Sigmoid colon (tissue), 6 donors: ENCODE measurements at regions not wholly inside any gene's neighbourhood (a gene's known extent, or its start where the extent isn't known, plus 50 kb on each side); places are given as distances from the start of the nearest gene placed in this dataset.

Experiments used
- DNase-seq: peaks from one replicate; pipeline ENCODE4 v3.0.0-alpha.2; 2019
- H3K27ac ChIP-seq, 4 donors: fragments of 200-600 bp; sonication (generic); one replicate each; pipeline ENCODE4 v1.5.1; 2016 to 2019; ENCODE audit warnings: mild to moderate bottlenecking in 1 of 4
- H3K27me3 ChIP-seq, 3 donors: fragments of 200-600 bp; sonication (generic); one replicate each; pipeline ENCODE4 v1.5.1; 2019; ENCODE audit warnings: mild to moderate bottlenecking in 1 of 3
- H3K36me3 ChIP-seq, 4 donors: fragments of 200-600 bp; sonication (generic); one replicate each; pipeline ENCODE4 v1.5.1; 2016 to 2019
- H3K4me1 ChIP-seq, 4 donors: fragments of 200-600 bp; sonication (generic); one replicate each; pipeline ENCODE4 v1.5.1; 2017 to 2019
- H3K4me3 ChIP-seq, 4 donors: fragments of 200-600 bp; sonication (generic); one replicate each; pipeline ENCODE4 v1.5.1; 2017 to 2019; ENCODE audit warnings: mild to moderate bottlenecking in 2 of 4, moderate library complexity in 1 of 4
- H3K9me3 ChIP-seq, 4 donors: fragments of 200-600 bp in 3 of 4; sonication (generic) in 3 of 4; one replicate each; pipeline versions ENCODE4 v1.5.1 to v1.6.1; 2013 to 2019
- EP300 ChIP-seq, 4 donors: sonication (generic); formaldehyde crosslinking; IDR thresholded peaks; one replicate each; pipeline ENCODE4 v1.6.1; 2017; ENCODE audit warnings: antibody characterized with exemption in 4 of 4
- POLR2A ChIP-seq, 2 donors: fragments of 450-650 bp; IDR thresholded peaks; one replicate each; pipeline ENCODE4 v1.6.1; 2016; ENCODE audit warnings: antibody characterized with exemption in 2 of 2, mild to moderate bottlenecking in 2 of 2, moderate library complexity in 2 of 2
- POLR2AphosphoS5 ChIP-seq, 4 donors: sonication (generic); formaldehyde crosslinking; IDR thresholded peaks; one replicate each; pipeline ENCODE4 v1.6.1; 2017; ENCODE audit warnings: antibody characterized with exemption in 4 of 4
- WGBS, 2 donors: extraction: QIAGEN DNeasy Blood & Tissue Kit; methylation state at CpG; one replicate each; pipeline ENCODE4 v1.1.7; 2013; 5-methylcytosine and 5-hydroxymethylcytosine counted together
- intact Hi-C: fragments of 100-400 bp; cut with DNase I; formaldehyde crosslinking; loops from one replicate; pipeline ENCODE4 v1.15.1; 2023
- TF ChIP-seq, protein P1 (sequence below), 4 experiments: fragments of 450-650 bp in 3 of 4; fragments of 200-600 bp in 1 of 4; IDR thresholded peaks; one replicate each; pipeline ENCODE4 v1.5.1; 2016 to 2019; ENCODE audit warnings: antibody characterized with exemption in 4 of 4, mild to moderate bottlenecking in 3 of 4, moderate library complexity in 2 of 4
- donor health status: healthy with polysubstance abuse.
- donor health status: healthy.

GRCh38 chr16:6165330-6165979 is 1067.9 kb upstream of the EEF2KMT start:
- Histone ChIP-seq H3K4me3 (no peak overlapping the region), H3K27me3 (no peaks in the 10 kb centered on the region), H3K4me1 (no peaks in the 10 kb centered on the region), H3K36me3 (no peaks in the 10 kb centered on the region), H3K9me3 (no peaks in the 10 kb centered on the region), H3K27ac (no peak overlapping the region)
- 47 to 56% methylated on average over 11 of the region's 11 CpGs for WGBS, 2 donors
- no peak for DNase-seq
- TF ChIP-seq POLR2A (IDR thresholded peaks at IDR 0.05): no peak
- TF ChIP-seq, protein P1, sequence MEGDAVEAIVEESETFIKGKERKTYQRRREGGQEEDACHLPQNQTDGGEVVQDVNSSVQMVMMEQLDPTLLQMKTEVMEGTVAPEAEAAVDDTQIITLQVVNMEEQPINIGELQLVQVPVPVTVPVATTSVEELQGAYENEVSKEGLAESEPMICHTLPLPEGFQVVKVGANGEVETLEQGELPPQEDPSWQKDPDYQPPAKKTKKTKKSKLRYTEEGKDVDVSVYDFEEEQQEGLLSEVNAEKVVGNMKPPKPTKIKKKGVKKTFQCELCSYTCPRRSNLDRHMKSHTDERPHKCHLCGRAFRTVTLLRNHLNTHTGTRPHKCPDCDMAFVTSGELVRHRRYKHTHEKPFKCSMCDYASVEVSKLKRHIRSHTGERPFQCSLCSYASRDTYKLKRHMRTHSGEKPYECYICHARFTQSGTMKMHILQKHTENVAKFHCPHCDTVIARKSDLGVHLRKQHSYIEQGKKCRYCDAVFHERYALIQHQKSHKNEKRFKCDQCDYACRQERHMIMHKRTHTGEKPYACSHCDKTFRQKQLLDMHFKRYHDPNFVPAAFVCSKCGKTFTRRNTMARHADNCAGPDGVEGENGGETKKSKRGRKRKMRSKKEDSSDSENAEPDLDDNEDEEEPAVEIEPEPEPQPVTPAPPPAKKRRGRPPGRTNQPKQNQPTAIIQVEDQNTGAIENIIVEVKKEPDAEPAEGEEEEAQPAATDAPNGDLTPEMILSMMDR (IDR thresholded peaks at IDR 0.05): no peak
- TF ChIP-seq POLR2AphosphoS5 (IDR thresholded peaks at IDR 0.05): no peak
- TF ChIP-seq EP300 (IDR thresholded peaks at IDR 0.05): no peak
- intact Hi-C loops: no loop called here

DNA sequence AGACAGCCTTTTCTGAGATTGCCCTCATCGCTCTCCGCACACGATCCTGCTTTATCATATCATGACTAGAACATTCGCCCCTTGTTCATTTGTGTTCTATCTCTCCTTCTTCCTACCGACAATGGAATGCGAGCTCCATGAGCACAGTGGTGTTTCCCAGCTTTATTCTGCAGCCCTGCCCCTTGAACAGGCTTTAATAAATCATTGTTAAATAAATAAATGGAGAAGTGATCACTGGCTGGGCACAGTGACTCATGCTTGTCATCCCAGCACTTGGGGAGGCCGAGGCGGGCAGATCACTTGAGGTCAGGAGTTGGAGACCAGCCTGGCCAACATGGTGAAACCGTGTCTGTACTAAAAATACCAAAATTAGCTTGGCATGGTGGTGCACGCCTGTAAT is 1063.3 kb upstream of the EEF2KMT start:
- WGBS, 2 donors: 88 to 91% methylated on average over 10 of the region's 10 CpGs
- Histone ChIP-seq H3K27ac (no peak overlapping the region), H3K9me3 (no peaks in the 10 kb centered on the region), H3K4me1 (no peaks in the 10 kb centered on the region), H3K36me3 (no peaks in the 10 kb centered on the region), H3K27me3 (no peaks in the 10 kb centered on the region), H3K4me3 (no peak overlapping the region)
- TF ChIP-seq, protein P1 (IDR thresholded peaks at IDR 0.05): no peak
- TF ChIP-seq EP300 (IDR thresholded peaks at IDR 0.05) (no peak), POLR2A (IDR thresholded peaks at IDR 0.05) (no peak), POLR2AphosphoS5 (IDR thresholded peaks at IDR 0.05) (no peak)
- no peak for DNase-seq
- intact Hi-C loops: no loop called here

DNA sequence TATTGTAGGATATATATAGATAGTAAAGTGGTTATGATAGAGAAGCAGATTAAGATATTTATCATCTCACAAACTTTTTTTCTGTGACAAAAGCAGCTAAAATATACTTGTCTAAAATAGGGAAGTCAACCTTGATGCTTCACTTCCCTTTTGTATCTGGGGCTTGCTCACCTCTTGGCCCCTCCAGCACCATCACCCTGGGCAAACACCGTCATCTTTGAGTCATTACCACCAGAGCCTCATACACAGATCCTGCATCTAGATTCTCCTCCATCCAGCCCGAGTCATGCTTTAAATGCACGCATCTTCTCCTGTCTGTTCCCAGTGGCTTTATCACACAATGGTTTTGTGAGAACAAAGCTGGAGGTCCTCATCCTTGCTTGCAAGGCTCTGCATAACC is 1062.7 kb upstream of the EEF2KMT start:
- no peak for DNase-seq
- WGBS, 2 donors: 90 to 96% methylated on average over 3 of the region's 3 CpGs
- Histone ChIP-seq H3K9me3 (no peaks in the 10 kb centered on the region), H3K4me3 (no peak overlapping the region), H3K36me3 (no peaks in the 10 kb centered on the region), H3K27ac (no peak overlapping the region), H3K27me3 (no peaks in the 10 kb centered on the region), H3K4me1 (no peaks in the 10 kb centered on the region)
- no peak for TF ChIP-seq EP300 (IDR thresholded peaks at IDR 0.05)
- no peak for TF ChIP-seq POLR2AphosphoS5 (IDR thresholded peaks at IDR 0.05)
- TF ChIP-seq POLR2A (IDR thresholded peaks at IDR 0.05): no peak
- TF ChIP-seq, protein P1 (IDR thresholded peaks at IDR 0.05): no peak
- intact Hi-C loops: no loop called here

DNA sequence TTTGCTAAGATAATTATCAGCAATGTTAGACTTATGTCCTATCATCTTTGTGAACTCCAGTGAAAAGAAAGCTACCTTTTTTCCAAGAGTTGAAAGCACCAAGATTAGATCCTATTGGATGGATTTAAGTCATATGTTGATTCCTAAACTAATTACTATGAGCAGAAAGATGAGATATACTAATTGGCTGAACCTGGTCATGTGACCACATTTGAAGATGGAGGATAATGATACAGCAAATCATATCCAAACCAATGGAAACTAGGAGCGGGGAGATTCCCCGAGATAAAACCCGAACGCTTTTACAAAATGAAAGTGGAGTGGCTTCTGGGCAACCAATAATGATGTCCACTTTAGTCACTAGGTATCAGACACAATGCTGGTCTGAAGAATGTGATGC is 1060.2 kb upstream of the EEF2KMT start:
- no peaks in the 10 kb centered on the region for H3K27me3 ChIP-seq
- H3K4me1 ChIP-seq: no peaks in the 10 kb centered on the region
- intact Hi-C loops: no loop called here
- no peak overlapping the region for H3K4me3 ChIP-seq
- no peak overlapping the region for H3K27ac ChIP-seq
- no peak for TF ChIP-seq EP300 (IDR thresholded peaks at IDR 0.05)
- TF ChIP-seq POLR2A (IDR thresholded peaks at IDR 0.05): no peak
- TF ChIP-seq, protein P1 (IDR thresholded peaks at IDR 0.05): no peak
- no peak for TF ChIP-seq POLR2AphosphoS5 (IDR thresholded peaks at IDR 0.05)
- H3K9me3 ChIP-seq: no peaks in the 10 kb centered on the region
- WGBS, 2 donors: 94% methylated on average over 4 of the region's 4 CpGs
- no peaks in the 10 kb centered on the region for H3K36me3 ChIP-seq
- no peak for DNase-seq

DNA sequence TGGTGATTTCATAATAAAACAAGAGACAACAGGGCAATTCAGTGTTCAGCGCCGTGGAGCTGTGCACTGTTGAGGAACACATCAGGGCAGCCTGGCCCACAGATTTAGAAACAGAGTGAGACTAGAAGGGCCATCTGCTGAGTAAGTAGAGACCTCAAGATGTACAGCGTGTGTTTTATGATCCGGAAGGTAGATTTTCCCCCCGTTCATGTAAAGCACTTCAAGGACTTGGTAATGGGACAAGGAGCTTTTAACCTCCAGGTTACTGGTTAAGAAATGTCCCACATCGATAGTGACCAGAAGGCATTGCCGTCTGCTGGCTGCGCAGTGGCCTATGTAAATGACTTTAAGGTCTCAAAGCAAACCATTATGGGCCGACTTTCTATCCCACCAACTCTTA is 1057.7 kb upstream of the EEF2KMT start:
- Histone ChIP-seq H3K27me3 (no peaks in the 10 kb centered on the region), H3K36me3 (no peaks in the 10 kb centered on the region), H3K27ac (no peak overlapping the region), H3K4me1 (no peaks in the 10 kb centered on the region), H3K4me3 (no peak overlapping the region), H3K9me3 (no peaks in the 10 kb centered on the region)
- WGBS, 2 donors: 89 to 92% methylated on average over 9 of the region's 9 CpGs
- intact Hi-C loops: no loop called here
- no peak for DNase-seq
- TF ChIP-seq EP300 (IDR thresholded peaks at IDR 0.05) (no peak), POLR2AphosphoS5 (IDR thresholded peaks at IDR 0.05) (no peak), POLR2A (IDR thresholded peaks at IDR 0.05) (no peak)
- TF ChIP-seq, protein P1 (IDR thresholded peaks at IDR 0.05): no peak
